SK-N-SH (cell line): ENCODE measurements at regions not wholly inside any gene's neighbourhood (a gene's known extent, or its start where the extent isn't known, plus 50 kb on each side); places are given as distances from the start of the nearest gene placed in this dataset.

ENCODE experiments used
- CTCF ChIA-PET: fragments of 300-600, 350-600 bp; formaldehyde crosslinking; extraction: SDS; loops from one replicate; lab custom pipeline; 2021; lab: Yijun Ruan, JAX
- POLR2A ChIA-PET: fragments of 350-600 bp; sonication (Branson Sonifier 250); formaldehyde crosslinking; extraction: SDS; loops from one replicate; lab custom pipeline; 2020; ENCODE audit warnings: antibody characterized with exemption, inconsistent platforms; lab: Yijun Ruan, JAX
- DNase-seq: peaks from one replicate; pipeline ENCODE4 v3.0.0; 2012
- H2AFZ ChIP-seq: fragments of 200-600 bp; sonication (generic); 2 replicates; pipeline ENCODE4 v1.8.1; 2016; ENCODE audit warnings: antibody characterized with exemption, mild to moderate bottlenecking, low read depth
- H3F3A ChIP-seq: fragments of 200-600 bp; sonication (generic); replicated peaks from 2 replicates; pipeline ENCODE3; 2016; ENCODE audit warnings: antibody characterized with exemption, mild to moderate bottlenecking; ENCODE audit not compliant: insufficient read depth
- H3K27ac ChIP-seq, 2 experiments: fragments of 200-500 bp in 1 of 2; fragments of 200-600 bp in 1 of 2; sonication (Bioruptor generic) in 1 of 2; sonication (generic), shearing (Covaris generic) in 1 of 2; 2 replicates each; pipeline versions ENCODE4 v1.5.1 to v1.6.1; 2014 to 2016; ENCODE audit warnings: low read depth in 2 of 2, inconsistent platforms in 1 of 2, low read length in 1 of 2, mild to moderate bottlenecking in 1 of 2, mixed read lengths in 1 of 2
- H3K27me3 ChIP-seq: fragments of 200-600 bp; sonication (generic), shearing (Covaris generic); 2 replicates; pipeline ENCODE4 v1.6.1; 2016; ENCODE audit warnings: mixed run types; ENCODE audit not compliant: insufficient read depth
- H3K36me3 ChIP-seq, 2 experiments: fragments of 200-500 bp in 1 of 2; fragments of 200-600 bp in 1 of 2; sonication (Bioruptor generic) in 1 of 2; sonication (generic) in 1 of 2; replicated peaks in 1 of 2; 2 replicates each; pipeline versions ENCODE3 to v1.5.1; 2014 to 2016; ENCODE audit warnings: low read length in 1 of 2, mild to moderate bottlenecking in 1 of 2; ENCODE audit not compliant: insufficient read depth in 2 of 2, control insufficient read depth in 1 of 2
- H3K4me1 ChIP-seq, 2 experiments: fragments of 200-500 bp in 1 of 2; fragments of 200-600 bp in 1 of 2; sonication (Bioruptor generic) in 1 of 2; sonication (generic), shearing (Covaris generic) in 1 of 2; 2 replicates each; pipeline versions ENCODE4 v1.5.1 to v1.6.1; 2014 to 2016; ENCODE audit warnings: low read depth in 1 of 2, low read length in 1 of 2, mixed run types in 1 of 2; ENCODE audit not compliant: insufficient read depth in 2 of 2, control insufficient read depth in 1 of 2
- H3K4me2 ChIP-seq: fragments of 200-600 bp; sonication (generic), shearing (Covaris generic); 2 replicates; pipeline ENCODE4 v1.6.1; 2017; ENCODE audit warnings: mixed run types
- H3K4me3 ChIP-seq, 2 experiments: fragments of 200-500 bp in 1 of 2; fragments of 200-600 bp in 1 of 2; sonication (Bioruptor generic) in 1 of 2; sonication (generic), shearing (Covaris generic) in 1 of 2; 2 replicates each; pipeline versions ENCODE4 v1.5.1 to v1.8.1; 2014 to 2016; ENCODE audit warnings: low read depth in 2 of 2, inconsistent platforms in 1 of 2, low read length in 1 of 2, mild to moderate bottlenecking in 1 of 2, mixed read lengths in 1 of 2, moderate library complexity in 1 of 2
- H3K79me2 ChIP-seq: fragments of 200-600 bp; sonication (generic); 2 replicates; pipeline ENCODE4 v1.8.1; 2017; ENCODE audit warnings: mild to moderate bottlenecking; ENCODE audit not compliant: insufficient read depth
- H3K9ac ChIP-seq: fragments of 200-600 bp; sonication (generic); 2 replicates; pipeline ENCODE4 v1.6.1; 2017; ENCODE audit warnings: mixed run types
- H3K9me2 ChIP-seq: fragments of 200-600 bp; sonication (generic); 2 replicates; pipeline ENCODE4 v1.6.1; 2017; ENCODE audit warnings: mixed run types
- H3K9me3 ChIP-seq: fragments of 200-600 bp; sonication (generic); 2 replicates; pipeline ENCODE4 v1.6.1; 2017; ENCODE audit warnings: mixed run types, mild to moderate bottlenecking, moderate library complexity
- H4K20me1 ChIP-seq: fragments of 200-600 bp; sonication (generic); 2 replicates; pipeline ENCODE4 v1.6.1; 2017; ENCODE audit warnings: mild to moderate bottlenecking, mixed run types; ENCODE audit not compliant: insufficient read depth
- CTCF ChIP-seq: fragments of 200-600 bp; sonication (generic); IDR thresholded peaks from 2 replicates; pipeline ENCODE4 v1.6.1; 2017; ENCODE audit warnings: antibody characterized with exemption, mild to moderate bottlenecking, moderate library complexity
- ELF1 ChIP-seq: IDR thresholded peaks from 2 replicates; pipeline ENCODE4 v1.4.0; 2012
- EZH2phosphoT487 ChIP-seq: fragments of 200-600 bp; sonication (generic); IDR thresholded peaks from 2 replicates; pipeline ENCODE4 v1.6.1; 2017; ENCODE audit warnings: low read depth, mixed run types, mild to moderate bottlenecking, antibody characterized with exemption, moderate library complexity, borderline replicate concordance
- FOXJ3 ChIP-seq: sonication (generic); formaldehyde crosslinking; IDR thresholded peaks from 2 replicates; pipeline ENCODE4 v1.5.1; 2020; ENCODE audit warnings: mild to moderate bottlenecking, missing genetic modification reagents
- FOXM1 ChIP-seq: IDR thresholded peaks from 2 replicates; pipeline ENCODE4 v1.4.0; 2012; ENCODE audit warnings: low read depth, mild to moderate bottlenecking
- GABPA ChIP-seq: IDR thresholded peaks from 2 replicates; pipeline ENCODE4 v1.4.0; 2012; ENCODE audit warnings: low read depth, mild to moderate bottlenecking
- JUND ChIP-seq: IDR thresholded peaks from 2 replicates; pipeline ENCODE4 v1.4.0; 2012
- MEF2A ChIP-seq: IDR thresholded peaks from 2 replicates; pipeline ENCODE4 v1.4.0; 2012; ENCODE audit warnings: low read depth, borderline replicate concordance
- MXI1 ChIP-seq: IDR thresholded peaks from 2 replicates; pipeline ENCODE4 v1.6.1; 2012; ENCODE audit warnings: mild to moderate bottlenecking, low read depth, low read length, improper control_type of control experiment
- NFIC ChIP-seq: IDR thresholded peaks from 2 replicates; pipeline ENCODE4 v1.4.0; 2012; ENCODE audit warnings: borderline replicate concordance
- POLR2AphosphoS5 ChIP-seq: IDR thresholded peaks from 2 replicates; pipeline ENCODE4 v1.6.1; 2012; ENCODE audit warnings: low read depth, low read length
- RAD21 ChIP-seq: IDR thresholded peaks from 2 replicates; pipeline ENCODE4 v1.6.1; 2012; ENCODE audit warnings: mild to moderate bottlenecking, low read length
- REST ChIP-seq: IDR thresholded peaks from 2 replicates; pipeline ENCODE4 v1.6.1; 2012; ENCODE audit warnings: mild to moderate bottlenecking, low read depth, low read length, moderate library complexity
- RFX5 ChIP-seq: IDR thresholded peaks from 2 replicates; pipeline ENCODE4 v1.6.1; 2012; ENCODE audit warnings: mild to moderate bottlenecking, improper control_type of control experiment, low read length
- RXRA ChIP-seq: IDR thresholded peaks from 2 replicates; pipeline ENCODE4 v1.4.0; 2012; ENCODE audit warnings: low read depth, mild to moderate bottlenecking, borderline replicate concordance
- SMC3 ChIP-seq: IDR thresholded peaks from 2 replicates; pipeline ENCODE4 v1.6.1; 2012; ENCODE audit warnings: low read depth, low read length, improper control_type of control experiment
- TAF1 ChIP-seq: IDR thresholded peaks from 2 replicates; pipeline ENCODE4 v1.6.1; 2012; ENCODE audit warnings: low read depth, mild to moderate bottlenecking, low read length, moderate library complexity, borderline replicate concordance
- TEAD4 ChIP-seq: IDR thresholded peaks from 2 replicates; pipeline ENCODE4 v1.4.0; 2012; ENCODE audit warnings: mild to moderate bottlenecking, borderline replicate concordance; ENCODE audit not compliant: insufficient read depth
- YY1 ChIP-seq: IDR thresholded peaks from 2 replicates; pipeline ENCODE4 v1.4.0; 2012; ENCODE audit warnings: low read depth, mild to moderate bottlenecking
- ZBTB33 ChIP-seq: IDR thresholded peaks from 2 replicates; pipeline ENCODE4 v1.4.0; 2012; ENCODE audit warnings: low read depth, borderline replicate concordance
- WGBS: methylation state at CpG from one replicate; pipeline ENCODE4 v1.1.6; 2017; ENCODE audit warnings: low lambda C conversion rate; 5-methylcytosine and 5-hydroxymethylcytosine counted together

- H3K9me2 ChIP-seq: no peaks in the 10 kb centered on the region
- TF ChIP-seq SMC3 (no peak), RXRA (no peak), MEF2A (no peak), FOXM1 (no peak), RAD21 (no peak), GABPA (no peak), TAF1 (no peak), MXI1 (no peak), CTCF (no peak), POLR2AphosphoS5 (no peak), EZH2phosphoT487 (no peak), FOXJ3 (CRISPR knock-in tag) (no peak), ZBTB33 (no peak), NFIC (no peak), TEAD4 (no peak), RFX5 (no peak), REST (no peak), ELF1 (no peak), JUND (no peak), YY1 (no peak)
- TF ChIP-seq, all 33 proteins: peak for 0
- DNase-seq: no peak
- Histone ChIP-seq H3K9ac (no peak overlapping the region), H2AFZ (no peak overlapping the region), H3K36me3 (no peaks in the 10 kb centered on the region), H4K20me1 (no peaks in the 10 kb centered on the region), H3K79me2 (no peaks in the 10 kb centered on the region), H3K4me3 (no peak overlapping the region), H3F3A (no peaks in the 10 kb centered on the region), H3K27me3 (peaks cover 10% of the 10 kb centered on the region; the same call in 1 of the 2 replicates), H3K9me3 (no peaks in the 10 kb centered on the region), H3K4me1 (no peaks in the 10 kb centered on the region), H3K27ac (no peak overlapping the region), H3K4me2 (no peak overlapping the region)
- CTCF ChIA-PET: interaction anchor here (0.6 kb wide), 1 partner anchor 9 kb away, joined by 3 read pairs; no protein-coding TSS in a partner anchor
- WGBS: 2% methylated on average over 1 of the region's 1 CpG
- POLR2A ChIA-PET: no interaction called here
Measured at GRCh38 chr14:55764784-55765183, 184.8 kb downstream of the KTN1 start.
